ENCODE measurements at regions not wholly inside any gene's neighbourhood (a gene's known extent, or its start where the extent isn't known, plus 50 kb on each side); places are given as distances from the start of the nearest gene placed in this dataset.
"Not testable (repeated sequence)": the region's sequence is repeated elsewhere in the genome, so short reads cannot be mapped to it uniquely, and the experiment has no call there.

DNA sequence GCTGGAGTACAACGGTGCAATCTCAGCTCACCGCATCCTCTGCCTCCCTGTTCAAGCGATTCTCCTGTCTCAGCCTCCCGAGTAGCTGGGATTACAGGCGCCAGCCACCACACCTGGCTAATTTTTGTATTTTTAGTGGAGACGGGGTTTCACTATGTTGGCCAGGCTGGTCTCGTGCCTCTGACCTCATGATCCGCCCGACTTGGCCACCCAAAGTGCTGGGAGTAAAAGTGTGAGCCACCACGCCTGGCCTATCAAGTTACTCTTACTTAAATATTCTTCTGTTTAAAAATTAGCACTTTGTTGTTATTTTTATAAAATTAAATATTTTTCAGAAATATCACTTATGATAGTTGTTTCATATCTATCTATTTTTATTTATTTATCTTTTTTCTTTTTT is 185.2 kb upstream of the REG3G start:
- TF ChIP-seq, protein P1, sequence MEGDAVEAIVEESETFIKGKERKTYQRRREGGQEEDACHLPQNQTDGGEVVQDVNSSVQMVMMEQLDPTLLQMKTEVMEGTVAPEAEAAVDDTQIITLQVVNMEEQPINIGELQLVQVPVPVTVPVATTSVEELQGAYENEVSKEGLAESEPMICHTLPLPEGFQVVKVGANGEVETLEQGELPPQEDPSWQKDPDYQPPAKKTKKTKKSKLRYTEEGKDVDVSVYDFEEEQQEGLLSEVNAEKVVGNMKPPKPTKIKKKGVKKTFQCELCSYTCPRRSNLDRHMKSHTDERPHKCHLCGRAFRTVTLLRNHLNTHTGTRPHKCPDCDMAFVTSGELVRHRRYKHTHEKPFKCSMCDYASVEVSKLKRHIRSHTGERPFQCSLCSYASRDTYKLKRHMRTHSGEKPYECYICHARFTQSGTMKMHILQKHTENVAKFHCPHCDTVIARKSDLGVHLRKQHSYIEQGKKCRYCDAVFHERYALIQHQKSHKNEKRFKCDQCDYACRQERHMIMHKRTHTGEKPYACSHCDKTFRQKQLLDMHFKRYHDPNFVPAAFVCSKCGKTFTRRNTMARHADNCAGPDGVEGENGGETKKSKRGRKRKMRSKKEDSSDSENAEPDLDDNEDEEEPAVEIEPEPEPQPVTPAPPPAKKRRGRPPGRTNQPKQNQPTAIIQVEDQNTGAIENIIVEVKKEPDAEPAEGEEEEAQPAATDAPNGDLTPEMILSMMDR (conservative IDR thresholded peaks at IDR 0.05 in 1 of 2, IDR thresholded peaks at IDR 0.05 in 1 of 2; ENCODE audit: low read depth in 1 of 2, low read length in 2 of 2): not testable (repeated sequence)
- TF ChIP-seq EZH2 (IDR thresholded peaks at IDR 0.05; ENCODE audit: low read length, missing control alignments): not testable (repeated sequence)
